ENCODE measurements at regions not wholly inside any gene's neighbourhood (a gene's known extent, or its start where the extent isn't known, plus 50 kb on each side); places are given as distances from the start of the nearest gene placed in this dataset.

- H3K27me3 Mint-ChIP-seq = peaks cover 2 to 6% of the 10 kb centered on the region in 2 donors
- Histone ChIP-seq H3K4me3 (ENCODE audit: control insufficient read depth in 1 of 2, extremely low read depth in 1 of 2, low read length in 1 of 2) (no peak overlapping the region), H3K4me1 (ENCODE audit: control insufficient read depth in 1 of 2, extremely low read depth in 1 of 2, insufficient read depth in 2 of 2, low read length in 2 of 2) (no peaks in the 10 kb centered on the region), H3K9me3 (no peaks in the 10 kb centered on the region), H3K27me3 (replicated peaks in 1 of 2; ENCODE audit: control insufficient read depth in 2 of 2, extremely low read depth in 1 of 2, insufficient read depth in 2 of 2, low read length in 1 of 2) (peaks cover 0 to 10% of the 10 kb centered on the region in 2 experiments), H3K36me3 (ENCODE audit: control insufficient read depth in 2 of 2, extremely low read depth in 1 of 2, insufficient read depth in 1 of 2, low read length in 1 of 2) (no peaks in the 10 kb centered on the region), H3K27ac (ENCODE audit: low read length) (no peak overlapping the region)
- WGBS (ENCODE audit: insufficient coverage) = 75% methylated on average over 2 of the region's 3 CpGs
- no peak overlapping the region for H3K4me3 Mint-ChIP-seq
- ChIA-PET POLR2A (no interaction called here), CTCF (interaction anchor here in 1 of 2 donors (0.6 to 1.0 kb wide), 2 partner anchors 20 to 25 kb away, joined by 3 read pairs; no protein-coding TSS in a partner anchor)
- peaks cover 6 to 18% (median 8%) of the 10 kb centered on the region in 3 donors for H3K9me3 Mint-ChIP-seq
- no peak for DNase-seq
- no peak overlapping the region for H3K27ac Mint-ChIP-seq
- no peaks in the 10 kb centered on the region for H3K4me1 Mint-ChIP-seq
- peaks cover 11% of the 10 kb centered on the region for H3K36me3 Mint-ChIP-seq
- ATAC-seq (replicated peaks in 1 of 4) = no peak
Observed at GRCh38 chr18:42137693-42138375, 182.8 kb downstream of the PIK3C3 start.

GRCh38 chr18:42141439-42141838, 186.4 kb downstream of the PIK3C3 start:
- Mint-ChIP-seq H3K36me3 (peaks cover 11% of the 10 kb centered on the region), H3K9me3 (peaks cover 8 to 20% (median 18%) of the 10 kb centered on the region in 3 donors), H3K27ac (no peak overlapping the region), H3K4me1 (no peaks in the 10 kb centered on the region), H3K4me3 (no peak overlapping the region), H3K27me3 (peaks cover 0 to 2% of the 10 kb centered on the region in 2 donors)
- ChIA-PET POLR2A (no interaction called here), CTCF (no interaction called here)
- DNase-seq (no peak), ATAC-seq (replicated peaks in 1 of 4) (no peak)
- no peaks in the 10 kb centered on the region for H3K4me1 ChIP-seq (ENCODE audit: control insufficient read depth in 1 of 2, extremely low read depth in 1 of 2, insufficient read depth in 2 of 2, low read length in 2 of 2)
- H3K27ac ChIP-seq (ENCODE audit: low read length) = no peak overlapping the region
- no peaks in the 10 kb centered on the region for H3K9me3 ChIP-seq
- no peaks in the 10 kb centered on the region for H3K36me3 ChIP-seq (ENCODE audit: control insufficient read depth in 2 of 2, extremely low read depth in 1 of 2, insufficient read depth in 1 of 2, low read length in 1 of 2)
- peaks cover 0 to 10% of the 10 kb centered on the region in 2 experiments for H3K27me3 ChIP-seq (replicated peaks in 1 of 2; ENCODE audit: control insufficient read depth in 2 of 2, extremely low read depth in 1 of 2, insufficient read depth in 2 of 2, low read length in 1 of 2)
- H3K4me3 ChIP-seq (ENCODE audit: control insufficient read depth in 1 of 2, extremely low read depth in 1 of 2, low read length in 1 of 2) = no peak overlapping the region
- no CpG with 5 or more reads among the region's 1 CpG for WGBS (ENCODE audit: insufficient coverage)

- Histone ChIP-seq H3K4me1 (ENCODE audit: control insufficient read depth in 1 of 2, extremely low read depth in 1 of 2, insufficient read depth in 2 of 2, low read length in 2 of 2) (no peaks in the 10 kb centered on the region), H3K27ac (ENCODE audit: low read length) (no peak overlapping the region), H3K4me3 (ENCODE audit: control insufficient read depth in 1 of 2, extremely low read depth in 1 of 2, low read length in 1 of 2) (no peak overlapping the region), H3K9me3 (no peaks in the 10 kb centered on the region), H3K27me3 (replicated peaks in 1 of 2; ENCODE audit: control insufficient read depth in 2 of 2, extremely low read depth in 1 of 2, insufficient read depth in 2 of 2, low read length in 1 of 2) (no peaks in the 10 kb centered on the region), H3K36me3 (ENCODE audit: control insufficient read depth in 2 of 2, extremely low read depth in 1 of 2, insufficient read depth in 1 of 2, low read length in 1 of 2) (no peaks in the 10 kb centered on the region)
- Mint-ChIP-seq H3K4me3 (no peak overlapping the region), H3K9me3 (peaks cover 0 to 11% (median 0%) of the 10 kb centered on the region in 3 donors), H3K27me3 (peaks cover 0 to 6% of the 10 kb centered on the region in 2 donors), H3K27ac (no peak overlapping the region), H3K4me1 (no peaks in the 10 kb centered on the region), H3K36me3 (no peaks in the 10 kb centered on the region)
- DNase-seq (no peak), ATAC-seq (replicated peaks in 1 of 4) (no peak)
- ChIA-PET CTCF (interaction anchor here in 1 of 2 donors (1.2 kb wide), 1 partner anchor 41 kb away, joined by 4 read pairs; no protein-coding TSS in a partner anchor), POLR2A (no interaction called here)
Observed at GRCh38 chr18:42155024-42155423, 200.0 kb downstream of the PIK3C3 start.

- Histone ChIP-seq H3K9me3 (no peaks in the 10 kb centered on the region), H3K4me3 (ENCODE audit: control insufficient read depth in 1 of 2, extremely low read depth in 1 of 2, low read length in 1 of 2) (no peak overlapping the region), H3K27ac (ENCODE audit: low read length) (no peak overlapping the region), H3K4me1 (ENCODE audit: control insufficient read depth in 1 of 2, extremely low read depth in 1 of 2, insufficient read depth in 2 of 2, low read length in 2 of 2) (no peaks in the 10 kb centered on the region), H3K36me3 (ENCODE audit: control insufficient read depth in 2 of 2, extremely low read depth in 1 of 2, insufficient read depth in 1 of 2, low read length in 1 of 2) (no peaks in the 10 kb centered on the region), H3K27me3 (replicated peaks in 1 of 2; ENCODE audit: control insufficient read depth in 2 of 2, extremely low read depth in 1 of 2, insufficient read depth in 2 of 2, low read length in 1 of 2) (no peaks in the 10 kb centered on the region)
- no peak overlapping the region for H3K27ac Mint-ChIP-seq
- peaks cover 0 to 6% of the 10 kb centered on the region in 2 donors for H3K27me3 Mint-ChIP-seq
- no peak overlapping the region for H3K4me3 Mint-ChIP-seq
- ATAC-seq (replicated peaks in 1 of 4) = no peak
- ChIA-PET CTCF (interaction anchor here in 1 of 2 donors (1.2 kb wide), 1 partner anchor 42 kb away, joined by 4 read pairs; no protein-coding TSS in a partner anchor), POLR2A (no interaction called here)
- H3K4me1 Mint-ChIP-seq = no peaks in the 10 kb centered on the region
- H3K36me3 Mint-ChIP-seq = no peaks in the 10 kb centered on the region
- peaks cover 0 to 10% (median 0%) of the 10 kb centered on the region in 3 donors for H3K9me3 Mint-ChIP-seq
- no peak for DNase-seq
Observed at GRCh38 chr18:42156281-42156680, 201.2 kb downstream of the PIK3C3 start.

- DNase-seq (no peak), ATAC-seq (replicated peaks in 1 of 4) (no peak)
- WGBS (ENCODE audit: insufficient coverage) = 89% methylated on average over 1 of the region's 1 CpG
- no peaks in the 10 kb centered on the region for H3K27me3 Mint-ChIP-seq
- peaks cover 0 to 3% (median 0%) of the 10 kb centered on the region in 3 donors for H3K9me3 Mint-ChIP-seq
- H3K36me3 ChIP-seq (ENCODE audit: control insufficient read depth in 2 of 2, extremely low read depth in 1 of 2, insufficient read depth in 1 of 2, low read length in 1 of 2) = no peaks in the 10 kb centered on the region
- no peaks in the 10 kb centered on the region for H3K4me1 Mint-ChIP-seq
- no peaks in the 10 kb centered on the region for H3K4me1 ChIP-seq (ENCODE audit: control insufficient read depth in 1 of 2, extremely low read depth in 1 of 2, insufficient read depth in 2 of 2, low read length in 2 of 2)
- H3K36me3 Mint-ChIP-seq = no peaks in the 10 kb centered on the region
- no peaks in the 10 kb centered on the region for H3K27me3 ChIP-seq (replicated peaks in 1 of 2; ENCODE audit: control insufficient read depth in 2 of 2, extremely low read depth in 1 of 2, insufficient read depth in 2 of 2, low read length in 1 of 2)
- no peak overlapping the region for H3K27ac ChIP-seq (ENCODE audit: low read length)
- ChIA-PET CTCF (no interaction called here), POLR2A (no interaction called here)
- no peak overlapping the region for H3K27ac Mint-ChIP-seq
- H3K4me3 Mint-ChIP-seq = no peak overlapping the region
- no peaks in the 10 kb centered on the region for H3K9me3 ChIP-seq
- H3K4me3 ChIP-seq (ENCODE audit: control insufficient read depth in 1 of 2, extremely low read depth in 1 of 2, low read length in 1 of 2) = no peak overlapping the region
Observed at GRCh38 chr18:42157420-42157819, 202.4 kb downstream of the PIK3C3 start.

GRCh38 chr18:42157878-42158277, 202.8 kb downstream of the PIK3C3 start:
- H3K4me1 ChIP-seq (ENCODE audit: control insufficient read depth in 1 of 2, extremely low read depth in 1 of 2, insufficient read depth in 2 of 2, low read length in 2 of 2) = no peaks in the 10 kb centered on the region
- ChIA-PET POLR2A (no interaction called here), CTCF (no interaction called here)
- Mint-ChIP-seq H3K27me3 (no peaks in the 10 kb centered on the region), H3K4me3 (no peak overlapping the region), H3K4me1 (no peaks in the 10 kb centered on the region), H3K27ac (no peak overlapping the region), H3K36me3 (no peaks in the 10 kb centered on the region), H3K9me3 (peaks cover 0 to 3% (median 0%) of the 10 kb centered on the region in 3 donors)
- no peak for ATAC-seq (replicated peaks in 1 of 4)
- no peaks in the 10 kb centered on the region for H3K36me3 ChIP-seq (ENCODE audit: control insufficient read depth in 2 of 2, extremely low read depth in 1 of 2, insufficient read depth in 1 of 2, low read length in 1 of 2)
- H3K27me3 ChIP-seq (replicated peaks in 1 of 2; ENCODE audit: control insufficient read depth in 2 of 2, extremely low read depth in 1 of 2, insufficient read depth in 2 of 2, low read length in 1 of 2) = no peaks in the 10 kb centered on the region
- no peak for DNase-seq
- H3K9me3 ChIP-seq = no peaks in the 10 kb centered on the region
- H3K4me3 ChIP-seq (ENCODE audit: control insufficient read depth in 1 of 2, extremely low read depth in 1 of 2, low read length in 1 of 2) = no peak overlapping the region
- no peak overlapping the region for H3K27ac ChIP-seq (ENCODE audit: low read length)
- WGBS (ENCODE audit: insufficient coverage) = 94% methylated on average over 2 of the region's 2 CpGs

- H3K4me1 ChIP-seq (ENCODE audit: control insufficient read depth in 1 of 2, extremely low read depth in 1 of 2, insufficient read depth in 2 of 2, low read length in 2 of 2) = no peaks in the 10 kb centered on the region
- H3K36me3 Mint-ChIP-seq = no peaks in the 10 kb centered on the region
- H3K27me3 ChIP-seq (replicated peaks in 1 of 2; ENCODE audit: control insufficient read depth in 2 of 2, extremely low read depth in 1 of 2, insufficient read depth in 2 of 2, low read length in 1 of 2) = no peaks in the 10 kb centered on the region
- no peaks in the 10 kb centered on the region for H3K9me3 ChIP-seq
- peaks cover 0 to 3% (median 0%) of the 10 kb centered on the region in 3 donors for H3K9me3 Mint-ChIP-seq
- WGBS (ENCODE audit: insufficient coverage) = 94% methylated on average over 2 of the region's 3 CpGs
- POLR2A ChIA-PET = no interaction called here
- H3K4me3 ChIP-seq (ENCODE audit: control insufficient read depth in 1 of 2, extremely low read depth in 1 of 2, low read length in 1 of 2) = no peak overlapping the region
- no peaks in the 10 kb centered on the region for H3K27me3 Mint-ChIP-seq
- CTCF ChIA-PET = no interaction called here
- H3K27ac ChIP-seq (ENCODE audit: low read length) = no peak overlapping the region
- DNase-seq = no peak
- H3K4me3 Mint-ChIP-seq = no peak overlapping the region
- no peak for ATAC-seq (replicated peaks in 1 of 4)
- no peaks in the 10 kb centered on the region for H3K36me3 ChIP-seq (ENCODE audit: control insufficient read depth in 2 of 2, extremely low read depth in 1 of 2, insufficient read depth in 1 of 2, low read length in 1 of 2)
- H3K4me1 Mint-ChIP-seq = no peaks in the 10 kb centered on the region
- no peak overlapping the region for H3K27ac Mint-ChIP-seq
Observed at GRCh38 chr18:42159146-42159545, 204.1 kb downstream of the PIK3C3 start.

Data from T-cell (primary cell).